Middle frontal gyrus (tissue), 1 donor: ENCODE measurements at regions not wholly inside any gene's neighbourhood (a gene's known extent, or its start where the extent isn't known, plus 50 kb on each side); places are given as distances from the start of the nearest gene placed in this dataset.

ENCODE experiments used
- DNase-seq: peaks from one replicate; pipeline ENCODE4 v3.0.0-alpha.2; 2015; ENCODE audit warnings: low spot score; ENCODE audit errors: extremely low spot score

GRCh38 chr18:66655407-66655806, 51.5 kb upstream of the CDH19 start:
- DNase-seq = no peak
